Smooth muscle cell (in vitro differentiated cells): ENCODE measurements at regions not wholly inside any gene's neighbourhood (a gene's known extent, or its start where the extent isn't known, plus 50 kb on each side); places are given as distances from the start of the nearest gene placed in this dataset.

ENCODE experiments used
- DNase-seq: peaks from one replicate; lab custom pipeline; 2025; ENCODE audit not compliant: unreplicated experiment; lab: John Stamatoyannopoulos, UW
- H2AFZ ChIP-seq: fragments of 200-600 bp; sonication (generic); 2 replicates; pipeline ENCODE4 v1.6.0; 2016; ENCODE audit warnings: antibody characterized with exemption, low read depth, mild to moderate bottlenecking
- H3F3A ChIP-seq: fragments of 200-600 bp; sonication (generic); 2 replicates; pipeline ENCODE4 v1.6.0; 2017; ENCODE audit warnings: antibody characterized with exemption, low read depth
- H3K27ac ChIP-seq: fragments of 200-600 bp; sonication (generic); 2 replicates; pipeline ENCODE4 v1.5.1; 2016; ENCODE audit warnings: low read depth, mild to moderate bottlenecking
- H3K27me3 ChIP-seq: fragments of 200-600 bp; sonication (generic); 2 replicates; pipeline ENCODE4 v1.6.1; 2016; ENCODE audit warnings: low read depth, mild to moderate bottlenecking
- H3K36me3 ChIP-seq: fragments of 200-600 bp; sonication (generic); 2 replicates; pipeline ENCODE4 v1.5.1; 2016; ENCODE audit warnings: low read depth
- H3K4me1 ChIP-seq: fragments of 200-600 bp; sonication (generic); 2 replicates; pipeline ENCODE4 v1.5.1; 2016; ENCODE audit warnings: low read depth
- H3K4me2 ChIP-seq: fragments of 200-600 bp; sonication (generic); 2 replicates; pipeline ENCODE4 v1.6.0; 2016; ENCODE audit warnings: mild to moderate bottlenecking
- H3K4me3 ChIP-seq: fragments of 200-600 bp; sonication (generic); 2 replicates; pipeline ENCODE4 v1.5.1; 2016; ENCODE audit warnings: mild to moderate bottlenecking
- H3K79me2 ChIP-seq: fragments of 200-600 bp; sonication (generic); 2 replicates; pipeline ENCODE4 v1.6.0; 2016; ENCODE audit warnings: low read depth, mild to moderate bottlenecking
- H3K9ac ChIP-seq: fragments of 200-600 bp; sonication (generic); 2 replicates; pipeline ENCODE4 v1.6.0; 2016; ENCODE audit warnings: low read depth
- H3K9me3 ChIP-seq: fragments of 200-600 bp; sonication (generic); replicated peaks from 2 replicates; pipeline ENCODE4 v1.5.1; 2016; ENCODE audit warnings: low read depth
- H4K20me1 ChIP-seq: fragments of 200-600 bp; sonication (generic); 2 replicates; pipeline ENCODE4 v1.6.0; 2016; ENCODE audit warnings: low read depth
- CTCF ChIP-seq: fragments of 200-600 bp; sonication (generic); IDR thresholded peaks from 2 replicates; pipeline ENCODE4 v1.5.1; 2017; ENCODE audit warnings: borderline replicate concordance, mild to moderate bottlenecking, antibody characterized with exemption; ENCODE audit not compliant: insufficient read depth, poor library complexity, severe bottlenecking
- WGBS: methylation state at CpG from one replicate; pipeline ENCODE4 v1.1.7; 2016; ENCODE audit warnings: low lambda C conversion rate; 5-methylcytosine and 5-hydroxymethylcytosine counted together

GRCh38 chr11:133600306-133600705, 68.0 kb upstream of the OPCML start:
- H3K4me3 ChIP-seq, result no peak overlapping the region
- 96% methylated on average over 5 of the region's 5 CpGs for WGBS
- no peak for TF ChIP-seq CTCF
- no peaks in the 10 kb centered on the region for H3F3A ChIP-seq
- H3K79me2 ChIP-seq, result no peaks in the 10 kb centered on the region
- no peak overlapping the region for H3K9ac ChIP-seq
- H2AFZ ChIP-seq, result no peak overlapping the region
- H3K9me3 ChIP-seq, result no peaks in the 10 kb centered on the region
- no peaks in the 10 kb centered on the region for H3K36me3 ChIP-seq
- no peak overlapping the region for H3K27ac ChIP-seq
- DNase-seq, result no peak
- H4K20me1 ChIP-seq, result no peaks in the 10 kb centered on the region
- H3K4me1 ChIP-seq, result no peaks in the 10 kb centered on the region
- H3K4me2 ChIP-seq, result no peak overlapping the region
- peaks cover 17% of the 10 kb centered on the region for H3K27me3 ChIP-seq

GRCh38 chr11:133598906-133599305, 66.6 kb upstream of the OPCML start:
- Histone ChIP-seq H4K20me1 (no peaks in the 10 kb centered on the region), H3K9me3 (no peaks in the 10 kb centered on the region), H3K4me3 (no peak overlapping the region), H3K36me3 (no peaks in the 10 kb centered on the region), H3K9ac (no peak overlapping the region), H2AFZ (no peak overlapping the region), H3F3A (no peaks in the 10 kb centered on the region), H3K27ac (no peak overlapping the region), H3K4me1 (no peaks in the 10 kb centered on the region), H3K79me2 (no peaks in the 10 kb centered on the region), H3K27me3 (peaks cover 17% of the 10 kb centered on the region), H3K4me2 (no peak overlapping the region)
- DNase-seq, result no peak
- 81% methylated on average over 3 of the region's 3 CpGs for WGBS
- TF ChIP-seq CTCF, result no peak

GRCh38 chr11:133597236-133597635, 64.9 kb upstream of the OPCML start:
- Histone ChIP-seq H2AFZ (no peak overlapping the region), H3K36me3 (no peaks in the 10 kb centered on the region), H3K9ac (no peak overlapping the region), H3K27ac (no peak overlapping the region), H3K27me3 (peaks cover 17% of the 10 kb centered on the region), H3K79me2 (no peaks in the 10 kb centered on the region), H4K20me1 (no peaks in the 10 kb centered on the region), H3K4me2 (no peak overlapping the region), H3F3A (no peaks in the 10 kb centered on the region), H3K4me3 (no peak overlapping the region), H3K4me1 (no peaks in the 10 kb centered on the region), H3K9me3 (no peaks in the 10 kb centered on the region)
- 92% methylated on average over 3 of the region's 3 CpGs for WGBS
- no peak for DNase-seq
- TF ChIP-seq CTCF, result no peak

GRCh38 chr11:133595998-133596590, 63.8 kb upstream of the OPCML start:
- H3K27ac ChIP-seq, result no peak overlapping the region
- H3K4me2 ChIP-seq, result no peak overlapping the region
- H3K4me1 ChIP-seq, result no peaks in the 10 kb centered on the region
- H4K20me1 ChIP-seq, result no peaks in the 10 kb centered on the region
- H3K36me3 ChIP-seq, result no peaks in the 10 kb centered on the region
- DNase-seq, result no peak
- 93% methylated on average over 20 of the region's 21 CpGs for WGBS
- no peak for TF ChIP-seq CTCF
- H3K9me3 ChIP-seq, result no peaks in the 10 kb centered on the region
- peaks cover 19% of the 10 kb centered on the region for H3K27me3 ChIP-seq
- H3K4me3 ChIP-seq, result no peak overlapping the region
- no peaks in the 10 kb centered on the region for H3F3A ChIP-seq
- H3K9ac ChIP-seq, result no peak overlapping the region
- H2AFZ ChIP-seq, result no peak overlapping the region
- no peaks in the 10 kb centered on the region for H3K79me2 ChIP-seq
